Putamen (tissue), 1 donor: ENCODE measurements at regions not wholly inside any gene's neighbourhood (a gene's known extent, or its start where the extent isn't known, plus 50 kb on each side); places are given as distances from the start of the nearest gene placed in this dataset.
A peak's percentile ranks its signal among the peaks of the same experiment; 100 is the strongest.
"Not testable (repeated sequence)": the region's sequence is repeated elsewhere in the genome, so short reads cannot be mapped to it uniquely, and the experiment has no call there.

Experiments
- DNase-seq: peaks from one replicate; pipeline ENCODE4 v3.0.0-alpha.2; 2016; ENCODE audit warnings: low spot score

DNA sequence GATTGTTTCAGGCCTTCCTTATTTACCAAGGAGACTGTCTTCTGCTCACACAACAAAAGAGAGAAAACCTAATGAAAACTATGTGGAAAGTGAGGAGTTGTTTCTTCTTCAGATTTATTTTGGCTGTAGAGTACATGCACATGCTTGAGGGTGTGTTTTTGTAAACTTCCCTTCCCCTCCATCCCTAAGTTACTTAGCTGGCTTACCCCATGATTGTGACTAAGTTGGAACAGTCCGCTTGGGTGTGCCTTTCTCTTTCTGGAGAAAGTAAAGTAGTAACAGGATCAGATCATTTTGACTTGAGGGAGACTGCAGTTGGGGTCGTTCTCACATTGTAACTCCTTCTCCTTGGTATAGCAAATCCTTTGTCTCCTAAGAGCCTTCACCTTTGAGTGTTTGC, 155.9 kb downstream of the RTL9 start:
- no peak for DNase-seq

DNA sequence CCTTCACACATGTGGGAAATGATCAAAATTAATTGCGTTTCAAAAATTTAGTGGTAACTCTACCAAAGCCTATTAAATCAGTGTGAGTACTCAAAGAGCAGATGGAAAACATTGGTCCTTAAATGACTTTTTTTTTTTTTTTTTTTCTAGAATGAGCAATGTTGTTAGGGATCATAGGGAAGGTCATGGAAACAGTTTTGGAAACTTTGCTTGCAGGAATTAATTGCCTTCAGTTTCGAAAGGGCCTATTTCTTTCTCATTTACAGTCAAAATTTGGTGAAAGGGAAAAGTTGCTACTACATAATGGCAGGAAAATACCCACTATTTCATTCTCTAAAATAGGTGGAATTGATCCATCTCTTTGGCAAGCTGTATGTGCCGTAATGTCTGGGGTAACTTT, 160.9 kb downstream of the RTL9 start:
- no peak for DNase-seq

DNA sequence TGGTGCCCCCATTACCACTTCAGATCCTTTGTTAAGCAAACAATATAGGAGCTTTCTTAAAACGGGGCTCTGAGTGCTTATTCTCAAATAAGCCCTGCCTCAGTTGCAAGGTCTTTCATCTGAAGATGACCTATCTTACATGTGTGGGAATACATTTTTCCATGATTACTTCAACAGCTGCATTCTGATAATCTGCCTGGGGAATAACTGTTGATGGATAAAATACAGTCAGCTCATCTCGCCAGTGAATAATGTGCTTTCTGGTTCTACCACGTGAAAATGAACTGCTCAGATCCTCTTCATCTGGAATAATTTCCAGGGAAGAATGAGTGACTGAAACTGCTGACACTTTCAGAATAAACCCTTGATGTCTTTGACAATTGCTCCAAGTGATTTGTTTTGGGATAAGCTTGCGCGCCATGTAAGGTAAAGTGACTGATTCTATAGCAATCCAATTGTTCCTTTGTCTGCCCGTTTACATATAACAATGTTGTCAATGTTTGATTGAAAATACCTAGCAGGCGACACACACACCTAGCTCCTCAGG, 161.3 kb downstream of the RTL9 start:
- DNase-seq, result no peak

DNA sequence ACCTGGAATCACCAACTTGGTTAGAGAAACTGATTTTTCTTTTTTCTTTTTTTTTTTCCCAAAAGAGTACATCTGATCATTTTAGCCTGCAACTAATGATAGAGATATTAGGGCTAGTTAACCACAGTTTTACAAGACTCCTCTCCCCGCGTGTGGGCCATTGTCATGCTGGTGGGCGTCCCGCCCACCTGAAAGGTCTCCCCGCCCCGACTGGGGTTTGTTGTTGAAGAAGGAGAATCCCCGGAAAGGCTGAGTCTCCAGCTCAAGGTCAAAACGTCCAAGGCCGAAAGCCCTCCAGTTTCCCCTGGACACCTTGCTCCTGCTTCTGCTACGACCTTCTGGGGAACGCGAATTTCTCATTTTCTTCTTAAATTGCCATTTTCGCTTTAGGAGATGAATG, 162.0 kb downstream of the RTL9 start:
- DNase-seq, result not testable (repeated sequence)

- DNase-seq, result no peak
These were observed 173.4 kb downstream of the RTL9 start for GRCh38 chrX:110531873-110532580.

DNA sequence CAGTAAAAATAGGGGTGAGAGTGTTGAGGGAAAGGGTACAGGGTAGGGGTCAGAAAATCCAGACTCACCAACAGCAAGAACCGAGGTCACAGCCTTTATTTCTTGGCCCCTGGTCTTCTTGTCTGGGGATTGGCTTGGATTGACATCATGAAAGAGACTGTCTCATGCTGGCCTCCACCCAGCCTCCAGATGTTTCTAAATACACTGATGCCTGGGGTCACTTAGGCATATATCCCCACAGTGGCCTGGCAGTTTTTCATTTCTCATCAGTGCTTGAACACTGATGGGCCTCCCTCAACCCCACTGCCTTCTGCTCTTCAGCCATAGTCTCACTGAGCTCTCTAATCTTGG, 173.9 kb downstream of the RTL9 start:
- DNase-seq, result no peak

- DNase-seq, result no peak
These were observed 178.2 kb downstream of the RTL9 start for GRCh38 chrX:110536816-110537215.

GRCh38 chrX:110541266-110541665, 182.6 kb downstream of the RTL9 start:
- DNase-seq, result no peak

DNA sequence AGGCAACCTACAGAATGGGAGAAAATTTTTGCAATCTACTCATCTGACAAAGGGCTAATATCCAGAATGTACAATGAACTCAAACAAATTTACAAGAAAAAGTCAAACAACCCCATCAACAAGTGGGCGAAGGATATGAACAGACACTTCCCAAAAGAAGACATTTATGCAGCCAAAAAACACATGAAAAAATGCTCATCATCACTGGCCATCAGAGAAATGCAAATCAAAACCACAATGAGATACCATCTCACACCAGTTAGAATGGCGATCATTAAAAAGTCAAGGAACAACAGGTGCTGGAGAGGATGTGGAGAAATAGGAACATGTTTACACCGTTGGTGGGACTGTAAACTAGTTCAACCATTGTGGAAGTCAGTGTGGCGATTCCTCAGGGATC, 192.2 kb downstream of the RTL9 start:
- DNase-seq, result not testable (repeated sequence)

GRCh38 chrX:110557864-110558263, 199.2 kb downstream of the RTL9 start:
- no peak for DNase-seq

- DNase-seq, result no peak
These were observed 199.8 kb downstream of the RTL9 start for GRCh38 chrX:110558406-110558805.

- DNase-seq, result no peak
These were observed 202.4 kb downstream of the RTL9 start for GRCh38 chrX:110561034-110561433.

GRCh38 chrX:110563282-110563681, 204.6 kb downstream of the RTL9 start:
- DNase-seq, result peak; percentile 7

- DNase-seq, result no peak
These were observed 209.8 kb downstream of the RTL9 start for GRCh38 chrX:110568441-110568840.

GRCh38 chrX:110569506-110569905, 210.9 kb downstream of the RTL9 start:
- no peak for DNase-seq

GRCh38 chrX:110578270-110578669, 217.3 kb downstream of the CHRDL1 start:
- DNase-seq, result no peak

GRCh38 chrX:110584083-110584482, 211.5 kb downstream of the CHRDL1 start:
- DNase-seq, result no peak

- DNase-seq, result no peak
These were observed 207.5 kb downstream of the CHRDL1 start for GRCh38 chrX:110588164-110588563.

GRCh38 chrX:110588853-110589252, 206.8 kb downstream of the CHRDL1 start:
- DNase-seq, result no peak

DNA sequence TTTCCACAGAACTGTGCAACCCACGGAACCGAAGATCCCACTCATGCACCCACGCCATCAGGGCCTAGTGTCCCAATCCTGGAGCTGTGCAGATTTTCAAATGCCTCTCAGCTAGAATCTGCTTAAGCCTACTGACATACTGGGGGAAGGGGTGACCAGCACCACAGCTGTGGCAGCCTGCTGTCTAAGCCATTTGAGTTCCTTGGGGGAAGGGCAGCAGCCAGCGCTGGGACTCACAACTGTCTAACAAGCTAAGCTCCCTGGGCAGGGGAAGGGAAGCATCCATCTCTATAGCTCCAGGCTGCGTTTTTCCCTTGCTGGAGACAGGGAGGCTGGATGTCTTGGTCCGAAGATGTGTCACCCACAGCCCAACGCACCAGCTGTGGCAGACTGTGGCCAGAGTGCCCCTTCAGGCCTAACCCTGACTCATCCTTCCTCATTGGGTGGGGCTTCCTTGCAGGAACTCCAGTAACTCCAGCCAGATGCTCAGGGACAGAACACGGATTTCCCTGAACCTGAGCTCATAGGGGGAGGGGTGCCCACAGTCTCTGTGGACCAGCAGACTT, 194.8 kb downstream of the CHRDL1 start:
- DNase-seq, result no peak

GRCh38 chrX:110614596-110614995, 181.0 kb downstream of the CHRDL1 start:
- DNase-seq, result no peak
